LoVo (cell line): ENCODE measurements at regions not wholly inside any gene's neighbourhood (a gene's known extent, or its start where the extent isn't known, plus 50 kb on each side); places are given as distances from the start of the nearest gene placed in this dataset.
A peak's percentile ranks its signal among the peaks of the same experiment; 100 is the strongest.

Experiments
- DNase-seq: peaks from one replicate; pipeline ENCODE4 v3.0.0-alpha.2; 2016; ENCODE audit warnings: low spot score

DNA sequence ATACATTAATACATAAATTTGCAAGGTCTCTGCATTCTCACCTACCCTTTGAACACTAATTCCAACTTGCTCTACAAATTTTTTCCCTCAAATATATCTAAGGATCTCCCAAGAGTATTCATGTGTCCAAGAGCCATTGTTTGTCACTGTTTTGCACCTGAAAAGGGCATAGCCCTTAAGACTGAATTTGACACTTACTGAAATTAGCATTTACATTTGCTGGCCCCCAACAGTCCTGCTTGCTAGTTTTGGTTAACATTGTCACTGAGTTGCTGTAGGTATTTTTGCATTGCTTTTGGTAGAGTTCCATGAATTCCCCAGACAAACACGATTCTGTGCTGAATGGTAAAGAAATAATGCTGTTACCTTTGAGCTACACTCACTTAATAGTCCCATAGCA, 57.3 kb downstream of the KCNA4 start:
- DNase-seq = no peak

DNA sequence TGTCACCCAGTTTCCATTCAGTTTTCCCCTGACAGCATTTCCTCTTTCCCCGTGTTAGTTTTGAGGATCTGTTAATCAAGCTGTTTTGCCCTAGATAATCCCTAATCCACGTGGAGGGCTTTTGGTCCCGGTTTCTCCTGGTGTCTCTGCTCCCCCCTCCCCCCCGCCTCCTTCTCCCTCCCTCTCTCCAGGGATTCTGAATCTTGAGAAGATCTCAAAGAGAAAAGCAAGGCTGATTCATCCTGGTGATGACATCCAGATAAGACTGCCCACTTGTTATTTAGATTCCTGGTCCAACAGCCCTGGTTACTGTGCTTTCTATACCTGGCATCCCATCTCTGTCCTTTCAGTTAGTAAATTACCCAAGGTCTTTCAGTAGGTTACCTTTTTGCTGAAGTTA, 59.4 kb downstream of the KCNA4 start:
- no peak for DNase-seq

DNA sequence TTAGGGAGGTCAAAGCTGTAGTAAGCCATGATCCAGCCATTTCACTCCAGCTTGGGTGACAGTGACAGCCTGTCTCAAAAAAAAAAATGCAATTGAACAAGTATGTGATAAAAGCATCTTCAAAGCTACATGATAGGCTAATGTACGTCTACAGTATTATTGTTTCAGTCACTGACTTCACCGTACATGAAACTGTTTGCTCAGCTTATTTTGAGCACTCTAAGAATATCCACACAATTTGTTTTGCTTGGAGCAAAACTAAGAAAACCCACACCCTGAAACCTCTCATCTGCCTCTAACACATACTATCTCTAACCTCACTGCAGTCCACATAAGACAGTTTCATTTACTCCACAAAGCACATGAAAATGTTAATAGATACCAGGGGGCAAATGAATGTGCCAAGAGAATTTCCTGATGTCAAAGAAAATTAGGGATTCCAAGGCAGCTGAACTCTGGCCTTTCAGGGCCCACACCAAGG, 60.7 kb downstream of the KCNA4 start:
- DNase-seq = no peak

DNA sequence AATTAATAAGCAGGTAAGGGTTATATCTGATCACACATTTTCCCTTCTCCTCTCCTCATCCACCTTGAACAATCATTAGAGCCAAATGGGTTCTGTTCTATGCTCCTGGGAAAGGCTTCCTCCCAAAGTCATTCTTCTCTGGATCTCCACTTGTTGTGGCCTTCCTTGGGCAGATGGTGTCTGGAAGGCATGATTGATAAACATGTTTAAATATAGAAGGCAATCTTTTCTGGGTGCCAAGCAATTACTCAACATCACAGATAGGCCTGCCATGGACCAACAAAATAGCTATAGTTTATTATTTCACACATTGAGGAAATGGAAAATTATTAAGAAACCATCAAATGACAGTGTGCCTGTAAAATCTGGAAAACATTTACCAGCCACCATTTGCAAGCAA, 73.5 kb downstream of the KCNA4 start:
- DNase-seq = no peak

DNA sequence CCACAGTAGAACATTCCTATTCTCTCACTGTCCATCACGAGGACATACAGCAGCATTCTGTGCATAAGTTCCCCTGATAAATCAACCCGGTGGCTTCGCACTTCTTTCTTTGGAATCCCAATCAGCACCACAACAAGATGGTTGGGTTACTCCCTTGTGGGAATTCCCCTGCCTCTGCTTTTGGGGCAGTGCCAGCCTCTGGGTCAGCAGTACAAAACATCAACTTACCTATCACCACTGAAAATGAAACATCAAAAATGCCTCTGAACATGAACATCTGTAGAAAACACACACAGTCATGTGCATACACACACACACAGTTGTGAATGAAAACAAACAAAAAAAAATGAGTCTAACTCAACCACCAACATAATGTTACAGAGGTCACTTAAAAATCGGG, 79.3 kb downstream of the KCNA4 start:
- DNase-seq = no peak

DNA sequence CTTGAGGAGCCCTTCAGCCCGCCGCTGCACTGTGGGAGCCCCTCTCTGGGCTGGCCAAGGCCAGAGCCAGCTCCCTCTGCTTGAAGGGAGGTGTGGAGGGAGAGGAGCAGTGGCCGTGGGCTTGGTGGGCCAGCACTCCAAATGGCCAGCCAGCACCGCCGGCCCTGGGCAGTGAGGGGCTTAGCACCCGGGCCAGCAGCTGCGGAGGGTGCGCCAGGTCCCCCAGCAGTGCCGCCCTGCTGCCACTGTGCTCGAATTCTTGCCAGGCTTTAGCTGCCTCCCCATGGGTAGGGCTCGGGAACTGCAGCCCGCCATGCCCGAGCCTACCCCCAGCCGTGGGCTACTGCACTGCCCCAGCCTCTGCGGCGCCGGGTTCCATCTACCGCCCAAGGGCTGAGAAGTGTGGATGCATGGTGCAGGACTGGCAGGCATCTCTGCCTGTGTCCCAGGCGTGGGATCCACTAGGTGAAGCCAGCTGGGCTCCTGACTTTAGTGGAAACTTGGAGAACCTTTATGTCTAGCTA, 82.7 kb downstream of the KCNA4 start:
- DNase-seq = no peak

DNA sequence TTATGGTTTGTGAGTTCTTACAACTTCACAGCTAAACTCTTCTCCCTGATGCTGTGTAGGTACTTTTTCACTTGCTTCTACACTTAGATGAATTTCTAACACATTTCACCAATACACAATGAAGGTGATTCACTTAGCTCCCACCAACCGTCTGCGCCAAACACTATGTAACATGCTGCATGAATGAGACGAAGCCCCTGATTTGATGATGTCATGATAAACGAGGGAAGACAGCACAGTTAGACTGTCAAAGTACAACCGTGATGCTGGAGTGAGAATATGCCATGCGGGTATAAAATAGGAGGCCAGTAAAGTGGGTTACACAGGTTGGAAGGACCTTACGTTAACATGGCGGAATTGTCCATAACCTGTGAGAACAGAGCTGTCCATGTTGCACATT, 100.8 kb downstream of the KCNA4 start:
- no peak for DNase-seq

DNA sequence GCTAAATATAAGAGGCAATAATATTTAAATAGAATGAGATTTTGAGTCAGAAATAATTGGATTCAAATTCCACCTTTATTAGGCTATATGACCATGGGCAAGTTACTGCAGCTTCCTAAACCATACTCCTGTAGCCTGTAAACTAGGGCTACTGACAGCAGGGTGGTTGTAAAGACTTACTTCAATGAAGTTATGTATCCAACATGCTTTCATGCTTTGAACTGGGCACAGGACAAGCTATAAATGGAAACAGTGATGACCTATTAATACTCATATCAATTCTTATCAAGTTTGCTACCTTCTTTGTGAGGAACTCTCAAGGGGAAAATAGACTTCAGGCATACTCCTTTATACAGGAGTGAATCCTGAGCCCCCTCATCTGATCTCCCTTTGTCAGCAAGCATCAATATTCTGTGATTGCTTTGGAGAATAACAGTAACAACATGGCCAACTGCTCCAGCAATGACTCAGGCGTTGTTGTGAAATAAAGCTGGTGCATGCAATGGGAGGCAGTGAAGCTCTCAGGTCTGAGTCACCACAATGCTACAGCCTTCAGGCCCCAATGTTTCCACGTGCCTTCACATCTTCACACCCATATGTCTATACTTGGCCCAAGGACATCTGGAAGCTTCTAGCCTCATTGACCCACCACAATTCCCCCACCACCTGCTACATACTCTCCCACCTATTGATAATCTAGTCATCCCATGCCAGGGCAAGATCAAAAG, 102.5 kb downstream of the KCNA4 start:
- no peak for DNase-seq

DNA sequence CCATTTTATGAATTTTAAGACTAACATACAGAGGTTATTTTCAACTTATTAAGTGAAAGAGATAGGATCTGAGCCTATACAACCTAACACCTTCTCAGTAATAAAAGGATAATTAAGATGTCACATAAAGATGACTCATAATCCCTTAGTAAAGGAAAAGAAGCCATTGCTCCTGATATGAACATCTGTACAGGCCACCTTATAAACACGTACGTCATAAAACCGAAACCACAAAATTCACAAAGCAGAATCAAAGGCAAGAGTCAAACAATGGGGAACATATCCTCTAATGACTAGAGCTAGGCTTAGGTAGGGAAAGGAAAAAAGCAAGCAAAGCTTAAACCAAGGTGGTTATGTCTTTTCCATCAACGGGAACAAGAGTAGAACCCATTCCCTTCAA, 103.5 kb downstream of the KCNA4 start:
- DNase-seq = peak; percentile 37

DNA sequence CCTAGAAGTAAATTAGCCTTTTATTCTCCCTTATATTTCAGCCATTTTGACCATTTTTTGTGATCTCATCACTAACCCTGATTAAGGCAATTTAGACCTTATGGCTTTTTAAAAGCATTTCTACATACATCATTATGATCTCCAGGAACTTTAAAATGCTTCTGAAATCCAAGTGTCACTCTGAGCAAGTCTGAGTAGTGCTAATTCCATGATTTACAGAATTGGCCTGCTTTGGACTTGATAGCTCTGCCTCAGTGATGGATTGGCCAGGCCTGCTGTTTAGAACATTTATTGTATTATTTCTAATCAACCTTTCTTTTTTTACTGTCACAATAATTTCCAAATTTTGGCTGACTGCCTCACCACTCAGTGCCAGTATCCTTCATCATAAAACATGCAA, 116.4 kb downstream of the KCNA4 start:
- no peak for DNase-seq

DNA sequence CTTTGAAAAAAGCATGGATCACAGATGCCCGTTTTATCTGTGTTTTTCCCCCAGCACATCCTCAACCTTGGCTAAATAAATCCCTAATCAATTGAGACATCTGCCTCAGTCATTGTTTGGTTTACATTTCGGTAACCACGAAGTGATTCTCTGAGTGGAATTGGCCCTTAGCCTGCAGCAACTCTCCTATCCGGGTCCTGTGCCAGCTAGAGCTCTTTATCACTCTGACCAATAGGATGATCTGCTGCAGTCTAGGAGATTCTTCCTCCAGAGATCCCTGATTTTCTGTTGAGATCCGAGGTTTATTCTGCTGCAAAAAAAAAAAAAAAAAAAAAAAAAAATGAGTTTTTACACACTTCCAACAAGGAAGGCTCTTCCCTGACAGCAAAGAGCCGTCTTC, 137.3 kb downstream of the KCNA4 start:
- no peak for DNase-seq

DNA sequence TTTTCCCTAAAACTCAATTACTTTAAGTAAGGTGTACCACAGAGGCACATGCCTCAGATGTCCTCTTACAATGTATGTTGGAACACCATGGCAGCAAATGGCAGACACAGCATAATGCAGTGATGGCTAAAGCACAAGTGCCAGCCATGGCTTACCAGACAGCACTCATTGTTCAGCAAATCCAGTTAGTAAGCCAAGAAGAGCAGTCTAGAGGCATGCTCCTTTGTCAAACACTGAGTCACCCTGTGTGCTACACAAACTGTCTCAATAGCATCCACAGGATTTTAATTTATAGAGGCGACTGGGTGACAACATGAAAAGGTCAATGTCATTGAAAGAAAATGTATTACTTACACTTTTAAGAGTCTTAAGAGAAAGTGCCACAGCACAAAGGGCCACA, 140.6 kb downstream of the KCNA4 start:
- DNase-seq = no peak

DNA sequence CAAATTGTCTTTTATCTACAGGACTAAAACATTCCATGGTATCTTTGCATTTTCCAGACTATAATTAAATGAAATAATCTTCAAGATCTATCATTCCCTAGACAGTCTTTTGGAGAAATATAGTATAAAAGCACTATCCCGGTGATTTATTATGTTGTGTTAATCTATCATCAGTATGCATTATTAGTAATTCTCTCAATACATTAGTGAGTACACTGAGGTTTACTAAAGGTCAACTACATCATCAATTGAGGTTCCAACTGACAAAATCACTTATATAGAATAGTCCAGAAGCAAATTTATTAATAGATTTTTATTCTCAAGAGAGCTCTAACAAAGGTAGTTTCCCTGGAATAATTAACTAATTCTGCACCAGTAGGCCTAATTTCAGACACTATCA, 169.6 kb downstream of the KCNA4 start:
- no peak for DNase-seq

DNA sequence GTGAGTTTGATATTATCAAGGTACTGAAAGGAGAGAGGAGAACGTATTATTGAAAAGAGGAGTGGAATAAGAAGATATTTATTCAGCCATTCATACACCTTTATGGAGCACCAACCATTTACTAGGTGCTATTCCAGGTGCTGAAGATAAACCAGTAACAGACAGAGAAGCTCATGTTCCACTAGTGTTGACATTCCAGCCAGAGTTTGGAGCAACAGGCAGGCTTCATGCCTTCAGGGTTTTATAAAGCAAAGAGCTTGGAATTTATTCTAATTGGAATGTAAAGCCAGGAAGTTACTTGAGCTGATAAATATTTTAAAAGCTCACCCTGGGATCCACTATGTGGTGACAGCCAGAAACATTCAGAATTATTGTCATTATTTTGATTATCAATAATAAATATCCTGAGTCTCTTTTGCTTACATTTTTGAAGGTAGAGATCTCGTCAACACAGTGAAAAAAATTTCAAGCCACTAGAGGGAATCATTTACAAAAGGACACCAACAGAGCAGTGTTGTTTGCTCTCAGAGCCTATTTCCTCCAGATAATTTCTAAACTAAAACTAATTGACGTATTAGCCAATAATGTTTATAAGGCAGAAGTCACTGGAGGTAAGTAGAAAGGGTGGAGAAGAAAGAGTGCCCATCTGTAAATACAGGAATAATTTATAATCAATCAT, 172.0 kb downstream of the KCNA4 start:
- no peak for DNase-seq

DNA sequence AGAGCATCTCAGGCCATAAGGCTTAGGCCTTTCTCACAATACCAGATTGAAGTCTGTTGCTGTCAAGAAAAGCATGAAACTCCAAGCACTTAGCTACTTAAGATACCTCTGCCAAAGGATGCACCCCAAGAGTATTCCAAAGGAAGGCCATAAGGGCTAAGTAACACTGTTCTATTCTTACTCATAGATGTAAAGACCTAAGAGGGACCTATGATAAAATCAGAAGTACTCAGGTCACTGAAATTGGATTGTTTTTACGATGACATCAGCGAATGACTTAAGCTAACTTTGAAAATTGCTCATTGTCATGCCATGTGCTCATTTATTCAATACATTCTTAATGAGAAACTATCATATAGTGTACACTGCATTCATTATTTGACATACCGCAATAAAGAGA, 172.8 kb downstream of the KCNA4 start:
- DNase-seq = no peak

DNA sequence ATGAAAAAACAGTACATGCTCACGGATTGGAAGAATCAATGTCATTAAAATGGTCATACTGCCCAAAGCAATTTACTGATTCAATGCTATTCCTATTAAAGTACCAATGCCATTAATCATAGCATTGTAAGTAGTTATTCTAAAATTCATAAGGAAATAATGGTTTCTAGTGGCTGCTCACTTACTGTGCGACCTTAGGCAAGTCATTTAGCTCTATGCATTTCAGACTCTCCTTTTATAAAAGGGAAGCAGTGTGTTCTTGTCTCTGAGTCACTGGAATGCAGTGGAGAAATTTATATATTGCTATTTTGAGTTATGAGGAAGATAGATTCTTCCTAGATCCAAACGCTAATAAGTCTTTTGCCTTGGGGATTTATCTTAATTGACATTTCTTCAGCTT, 174.8 kb downstream of the KCNA4 start:
- no peak for DNase-seq

DNA sequence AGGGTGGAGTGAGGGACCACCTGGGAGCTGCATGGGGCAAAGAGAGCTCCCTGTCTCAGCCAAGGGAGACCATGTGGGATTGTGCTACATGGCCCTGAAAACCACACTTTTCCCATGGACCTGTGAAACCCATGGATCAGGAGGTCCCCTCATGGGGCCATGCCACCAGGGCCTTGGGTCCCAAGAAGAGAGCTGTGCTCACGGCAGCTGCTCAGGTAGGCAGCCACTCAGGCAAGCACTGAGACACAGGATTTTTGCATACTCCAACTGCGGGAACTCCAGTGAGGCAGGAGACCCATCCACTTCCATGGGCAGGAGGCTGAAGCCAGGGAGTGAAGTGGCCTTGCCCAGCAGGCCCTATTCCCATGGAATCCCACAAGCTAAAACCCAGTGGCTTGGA, 190.0 kb downstream of the KCNA4 start:
- no peak for DNase-seq

DNA sequence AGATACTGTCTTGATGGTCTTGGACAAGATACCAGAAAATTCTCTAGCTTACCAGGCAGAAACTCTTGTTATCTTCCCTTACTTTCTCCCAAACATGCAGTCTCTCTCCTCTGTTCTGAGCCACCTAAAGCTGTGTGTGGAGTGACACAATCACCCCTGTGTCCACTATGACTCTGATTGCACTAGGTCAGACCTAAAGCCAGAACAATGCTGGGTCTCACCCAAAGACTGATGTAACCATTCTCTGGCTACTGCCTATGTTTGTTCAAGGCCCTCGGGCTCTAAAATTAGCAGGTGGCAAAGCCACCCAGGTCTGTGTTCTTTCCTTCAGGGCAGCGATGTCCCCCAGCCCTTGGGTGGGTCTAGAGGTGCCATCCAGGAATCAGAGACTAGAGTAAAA, 200.5 kb downstream of the KCNA4 start:
- DNase-seq = no peak

DNA sequence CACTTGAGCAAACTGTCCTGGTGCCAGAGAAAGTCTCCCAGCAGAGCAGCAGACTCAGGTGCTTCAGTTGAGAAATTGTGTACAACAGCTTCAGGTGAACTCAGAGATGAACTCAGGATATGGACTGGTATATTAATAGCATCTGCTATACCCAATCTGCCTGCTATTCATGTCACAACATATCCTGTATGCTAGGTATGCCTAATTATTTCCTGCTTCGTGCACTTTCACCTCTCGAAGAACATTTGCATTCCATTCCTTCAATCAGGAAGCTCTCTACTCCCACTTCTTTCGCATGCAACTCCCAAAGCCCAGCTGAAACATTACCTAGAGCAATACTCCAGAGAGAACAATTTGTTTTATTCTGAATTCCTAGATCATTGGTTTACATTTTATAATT, 207.7 kb downstream of the KCNA4 start:
- DNase-seq = no peak

DNA sequence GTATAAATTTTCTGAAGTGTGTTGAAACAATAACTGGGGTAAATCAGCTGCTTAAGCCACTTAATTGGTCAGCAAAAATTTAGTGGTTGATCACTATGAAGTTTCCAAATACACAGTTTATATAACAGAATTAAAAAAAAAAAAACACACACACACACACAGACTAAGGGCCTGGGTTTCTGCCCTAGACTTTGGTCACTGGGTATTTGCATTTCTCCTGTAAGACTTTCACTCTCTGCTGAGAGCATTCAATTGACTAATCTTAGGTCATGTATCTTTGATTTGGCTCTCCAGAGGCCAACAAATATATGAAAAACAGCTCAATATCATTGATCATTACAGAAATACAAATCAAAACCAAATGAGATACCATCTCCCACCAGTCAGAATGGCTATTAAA, 214.3 kb downstream of the KCNA4 start:
- no peak for DNase-seq

DNA sequence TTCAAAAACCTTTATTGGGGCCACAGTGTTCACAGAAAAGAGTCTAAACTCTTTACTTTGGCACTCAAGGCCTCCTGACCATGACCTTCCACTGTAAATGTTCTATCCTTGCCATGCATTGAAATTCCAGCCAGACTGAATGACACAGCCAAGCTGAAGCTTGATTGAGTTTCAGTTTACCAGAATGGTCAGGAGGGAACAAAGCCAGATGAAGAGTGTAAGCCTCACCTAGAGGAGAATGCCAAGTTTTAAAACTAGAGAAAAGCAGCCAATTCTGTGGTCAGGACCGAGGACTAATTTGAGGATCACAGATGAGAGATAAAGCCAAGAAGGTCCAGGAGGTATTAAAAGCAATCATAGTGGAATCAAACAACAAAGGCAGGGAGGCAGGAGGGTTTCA, 215.3 kb downstream of the KCNA4 start:
- no peak for DNase-seq

DNA sequence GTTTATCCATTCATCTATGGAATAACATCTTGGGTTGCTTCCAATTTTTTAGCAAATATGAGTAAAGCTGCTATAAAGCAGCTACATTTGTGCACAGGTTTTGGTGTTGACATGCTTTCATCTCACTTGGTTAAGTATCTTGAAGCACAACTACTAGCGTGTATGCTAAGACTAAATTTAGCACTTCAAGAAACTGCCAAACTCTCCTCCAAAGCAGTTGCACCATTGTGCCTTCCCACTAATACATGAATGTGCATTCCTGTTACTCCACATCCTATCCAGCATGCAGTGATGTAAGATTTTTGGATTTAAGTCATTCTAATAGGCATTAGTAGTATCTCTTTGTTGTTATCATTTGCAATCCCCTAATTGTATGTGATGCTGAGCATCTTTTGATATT, 230.7 kb downstream of the KCNA4 start:
- no peak for DNase-seq

DNA sequence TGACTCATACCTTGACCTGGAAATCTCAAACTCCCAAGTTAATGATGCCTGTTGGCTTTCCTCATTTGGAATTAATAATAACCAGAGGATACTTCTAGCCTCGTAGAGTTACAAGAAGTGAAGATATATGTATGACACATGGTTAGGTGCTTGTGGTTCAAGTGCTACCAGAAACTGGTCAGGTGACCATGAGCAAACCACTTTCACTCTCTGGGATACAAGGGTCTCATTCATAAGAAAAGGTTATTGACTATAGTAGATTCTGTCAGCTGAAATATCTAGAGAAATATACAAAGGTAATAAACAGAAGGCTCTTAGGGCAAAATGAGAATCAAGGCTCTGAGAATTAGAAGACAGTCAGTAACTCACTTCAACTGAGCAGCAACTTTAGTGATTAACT, 233.3 kb downstream of the KCNA4 start:
- DNase-seq = no peak

DNA sequence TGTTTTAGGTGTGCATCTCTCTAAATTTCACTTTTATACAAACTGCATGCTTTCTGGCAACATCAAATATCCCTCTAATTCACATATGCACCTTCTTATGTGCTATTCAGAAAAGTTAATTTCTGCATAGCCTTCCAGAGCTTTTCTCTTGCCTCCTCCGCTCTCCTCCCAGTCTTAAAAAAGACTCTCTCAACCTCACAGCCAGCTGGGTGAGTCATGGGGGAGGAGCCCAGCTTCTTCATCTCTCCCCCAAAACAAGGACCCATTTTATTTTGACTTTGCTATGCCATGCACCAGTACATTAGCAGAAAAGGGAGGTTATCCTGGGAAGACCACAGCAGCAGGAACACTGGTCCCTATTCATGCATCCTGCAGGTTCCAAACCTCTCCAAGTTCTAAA, 234.4 kb downstream of the KCNA4 start:
- DNase-seq = no peak
